Progenitor cell of endocrine pancreas (in vitro differentiated cells): ENCODE measurements at regions not wholly inside any gene's neighbourhood (a gene's known extent, or its start where the extent isn't known, plus 50 kb on each side); places are given as distances from the start of the nearest gene placed in this dataset.

Experiments used
- DNase-seq: peaks from one replicate; pipeline ENCODE4 v3.0.0; 2021; ENCODE audit warnings: low spot score; ENCODE audit not compliant: unreplicated experiment
- H3K27ac Mint-ChIP-seq: 2 replicates; pipeline ENCODE4 v1.8.0; 2021; ENCODE audit warnings: mild to moderate bottlenecking, moderate library complexity, mixed read lengths
- H3K27me3 Mint-ChIP-seq: 2 replicates; pipeline ENCODE4 v1.8.0; 2021; ENCODE audit warnings: mixed read lengths
- H3K36me3 Mint-ChIP-seq: 2 replicates; pipeline ENCODE4 v1.8.0; 2022; ENCODE audit warnings: mixed read lengths; ENCODE audit not compliant: insufficient read depth
- H3K4me1 Mint-ChIP-seq: 2 replicates; pipeline ENCODE4 v1.8.0; 2021; ENCODE audit warnings: low read depth, mixed read lengths
- H3K4me3 Mint-ChIP-seq: 2 replicates; pipeline ENCODE4 v1.8.0; 2021; ENCODE audit warnings: low read depth, mild to moderate bottlenecking, moderate library complexity, mixed read lengths
- H3K9me3 Mint-ChIP-seq: 2 replicates; pipeline ENCODE4 v1.8.0; 2021; ENCODE audit warnings: low read depth, mixed read lengths
- TF ChIP-seq, protein P1 (sequence below): fragments of 200-600 bp; sonication (generic); IDR thresholded peaks from one replicate; pipeline ENCODE4 v1.5.0; 2021; ENCODE audit warnings: antibody characterized with exemption, mild to moderate bottlenecking; ENCODE audit not compliant: unreplicated experiment

GRCh38 chr12:88746386-88746785, 166.1 kb upstream of the KITLG start:
- TF ChIP-seq, protein P1, sequence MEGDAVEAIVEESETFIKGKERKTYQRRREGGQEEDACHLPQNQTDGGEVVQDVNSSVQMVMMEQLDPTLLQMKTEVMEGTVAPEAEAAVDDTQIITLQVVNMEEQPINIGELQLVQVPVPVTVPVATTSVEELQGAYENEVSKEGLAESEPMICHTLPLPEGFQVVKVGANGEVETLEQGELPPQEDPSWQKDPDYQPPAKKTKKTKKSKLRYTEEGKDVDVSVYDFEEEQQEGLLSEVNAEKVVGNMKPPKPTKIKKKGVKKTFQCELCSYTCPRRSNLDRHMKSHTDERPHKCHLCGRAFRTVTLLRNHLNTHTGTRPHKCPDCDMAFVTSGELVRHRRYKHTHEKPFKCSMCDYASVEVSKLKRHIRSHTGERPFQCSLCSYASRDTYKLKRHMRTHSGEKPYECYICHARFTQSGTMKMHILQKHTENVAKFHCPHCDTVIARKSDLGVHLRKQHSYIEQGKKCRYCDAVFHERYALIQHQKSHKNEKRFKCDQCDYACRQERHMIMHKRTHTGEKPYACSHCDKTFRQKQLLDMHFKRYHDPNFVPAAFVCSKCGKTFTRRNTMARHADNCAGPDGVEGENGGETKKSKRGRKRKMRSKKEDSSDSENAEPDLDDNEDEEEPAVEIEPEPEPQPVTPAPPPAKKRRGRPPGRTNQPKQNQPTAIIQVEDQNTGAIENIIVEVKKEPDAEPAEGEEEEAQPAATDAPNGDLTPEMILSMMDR = no peak
- Mint-ChIP-seq H3K27me3 (no peaks in the 10 kb centered on the region), H3K4me3 (no peak overlapping the region), H3K4me1 (peaks cover 30% of the 10 kb centered on the region), H3K27ac (no peak overlapping the region), H3K9me3 (no peaks in the 10 kb centered on the region), H3K36me3 (no peaks in the 10 kb centered on the region)
- no peak for DNase-seq

DNA sequence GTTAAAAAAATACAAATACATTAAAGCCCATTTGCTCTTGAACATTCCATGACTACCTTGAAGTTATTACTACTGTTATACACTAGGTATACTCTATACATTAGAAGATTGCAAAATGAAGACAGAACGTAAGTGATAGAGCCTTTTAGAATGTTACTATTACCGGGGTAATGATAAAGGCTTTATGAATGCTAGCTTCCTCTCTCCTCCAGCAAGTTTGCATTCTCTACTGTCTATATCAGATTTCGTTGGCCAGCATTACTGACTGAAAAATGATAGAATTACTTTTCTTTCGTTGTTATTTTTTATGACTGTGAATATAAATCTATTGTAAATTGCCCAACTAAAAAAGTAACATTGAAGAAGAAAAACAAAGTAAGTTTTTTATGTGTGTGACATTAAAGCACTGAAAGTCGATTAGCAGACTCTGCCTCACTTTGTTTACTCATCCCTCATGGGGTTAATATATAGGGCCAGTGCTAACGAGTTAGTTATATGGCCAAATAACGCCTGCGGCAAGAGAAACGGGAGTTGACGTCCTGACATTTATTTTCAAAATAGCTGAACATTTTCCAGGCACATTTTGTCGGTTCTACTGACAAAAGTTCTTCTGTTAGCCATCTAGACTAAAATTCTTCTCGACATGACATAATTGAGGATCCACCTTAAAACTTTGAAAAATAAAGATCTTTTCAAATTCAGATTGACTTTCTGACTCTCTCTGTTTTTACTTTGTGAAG, 163.8 kb upstream of the KITLG start:
- TF ChIP-seq, protein P1 = no peak
- Mint-ChIP-seq H3K27me3 (no peaks in the 10 kb centered on the region), H3K4me3 (no peak overlapping the region), H3K9me3 (no peaks in the 10 kb centered on the region), H3K27ac (no peak overlapping the region), H3K36me3 (no peaks in the 10 kb centered on the region), H3K4me1 (peaks cover 29% of the 10 kb centered on the region)
- DNase-seq = no peak

- no peak overlapping the region for H3K27ac Mint-ChIP-seq
- H3K27me3 Mint-ChIP-seq = no peaks in the 10 kb centered on the region
- no peak for DNase-seq
- no peak overlapping the region for H3K4me3 Mint-ChIP-seq
- peaks cover 12% of the 10 kb centered on the region for H3K9me3 Mint-ChIP-seq
- TF ChIP-seq, protein P1 = no peak
- peaks cover 4% of the 10 kb centered on the region for H3K36me3 Mint-ChIP-seq
- H3K4me1 Mint-ChIP-seq = peaks cover 26% of the 10 kb centered on the region
Measured at GRCh38 chr12:88737838-88738472, 157.7 kb upstream of the KITLG start.

DNA sequence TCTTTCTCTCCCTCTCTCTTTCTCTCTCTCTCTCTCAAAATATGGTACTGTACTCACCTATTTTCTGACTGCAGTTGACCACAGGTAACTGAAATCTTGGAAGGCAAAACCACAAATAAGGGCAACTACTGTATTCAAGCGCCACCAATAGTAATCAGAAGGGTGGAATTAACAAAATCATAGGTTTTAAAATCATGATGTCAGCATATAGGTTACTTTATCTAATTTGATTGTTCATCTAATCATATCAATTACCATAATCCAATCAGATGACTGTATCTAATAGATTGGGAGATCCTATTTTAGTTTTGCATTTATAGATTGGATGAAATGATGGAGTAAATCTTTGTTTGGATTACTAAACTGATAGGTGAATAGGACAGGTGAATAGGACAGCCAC, 155.8 kb upstream of the KITLG start:
- H3K4me3 Mint-ChIP-seq = no peak overlapping the region
- H3K27me3 Mint-ChIP-seq = no peaks in the 10 kb centered on the region
- TF ChIP-seq, protein P1 = no peak
- peaks cover 34% of the 10 kb centered on the region for H3K4me1 Mint-ChIP-seq
- H3K36me3 Mint-ChIP-seq = peaks cover 4% of the 10 kb centered on the region
- no peak for DNase-seq
- no peak overlapping the region for H3K27ac Mint-ChIP-seq
- peaks cover 12% of the 10 kb centered on the region for H3K9me3 Mint-ChIP-seq

DNA sequence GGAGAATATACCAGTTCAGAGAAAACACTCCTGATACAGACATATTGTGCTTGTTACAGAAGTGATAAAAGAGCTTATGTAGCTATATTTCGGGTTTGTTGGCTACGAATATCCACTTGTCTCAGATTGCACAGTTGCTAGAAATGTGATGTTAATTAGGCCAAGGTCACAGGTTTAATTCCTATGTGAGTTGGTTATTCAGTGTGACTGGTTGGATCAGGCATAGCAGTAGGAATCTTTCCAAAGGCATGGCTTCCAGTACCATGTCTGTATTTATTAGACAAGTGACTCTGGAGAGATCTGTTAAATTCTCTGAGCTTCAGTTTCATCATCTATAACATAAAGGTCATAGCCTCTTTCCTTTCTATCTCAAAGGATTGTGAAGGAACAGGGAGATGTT, 152.7 kb upstream of the KITLG start:
- H3K4me1 Mint-ChIP-seq = peaks cover 20% of the 10 kb centered on the region
- peaks cover 4% of the 10 kb centered on the region for H3K36me3 Mint-ChIP-seq
- peaks cover 12% of the 10 kb centered on the region for H3K9me3 Mint-ChIP-seq
- no peak overlapping the region for H3K4me3 Mint-ChIP-seq
- TF ChIP-seq, protein P1 = no peak
- H3K27ac Mint-ChIP-seq = peak overlapping the region; percentile 8
- peaks cover 8% of the 10 kb centered on the region for H3K27me3 Mint-ChIP-seq
- DNase-seq = no peak
